Kidney tubule cell (primary cell): ENCODE measurements at regions not wholly inside any gene's neighbourhood (a gene's known extent, or its start where the extent isn't known, plus 50 kb on each side); places are given as distances from the start of the nearest gene placed in this dataset.
"Not testable (repeated sequence)": the region's sequence is repeated elsewhere in the genome, so short reads cannot be mapped to it uniquely, and the experiment has no call there.

Experiments used
- DNase-seq: peaks from one replicate; pipeline ENCODE4 v3.0.0-alpha.2; 2018; ENCODE audit warnings: low spot score

- no peak for DNase-seq
Observed at GRCh38 chr2:222760301-222760897, 88.9 kb downstream of the MOGAT1 start.

- DNase-seq: no peak
Observed at GRCh38 chr2:222761888-222762287, 90.4 kb downstream of the MOGAT1 start.

GRCh38 chr2:222762342-222762741 is 90.9 kb downstream of the MOGAT1 start:
- no peak for DNase-seq

- DNase-seq: not testable (repeated sequence)
Observed at GRCh38 chr2:222765883-222766282, 94.4 kb downstream of the MOGAT1 start.

GRCh38 chr2:222768019-222768418 is 92.8 kb upstream of the ACSL3 start:
- not testable (repeated sequence) for DNase-seq

- DNase-seq: no peak
Observed at GRCh38 chr2:222769446-222769845, 91.4 kb upstream of the ACSL3 start.

- no peak for DNase-seq
Observed at GRCh38 chr2:222769941-222770340, 90.9 kb upstream of the ACSL3 start.

- no peak for DNase-seq
Observed at GRCh38 chr2:222771832-222772231, 89.0 kb upstream of the ACSL3 start.

GRCh38 chr2:222774941-222775340 is 85.9 kb upstream of the ACSL3 start:
- DNase-seq: peak; percentile 70

GRCh38 chr2:222776792-222777191 is 84.0 kb upstream of the ACSL3 start:
- no peak for DNase-seq

GRCh38 chr2:222778400-222778799 is 82.4 kb upstream of the ACSL3 start:
- DNase-seq: no peak

GRCh38 chr2:222779145-222779832 is 81.5 kb upstream of the ACSL3 start:
- DNase-seq: no peak

- DNase-seq: no peak
Observed at GRCh38 chr2:222780051-222780450, 80.8 kb upstream of the ACSL3 start.

GRCh38 chr2:222782201-222782730 is 78.6 kb upstream of the ACSL3 start:
- no peak for DNase-seq

- no peak for DNase-seq
Observed at GRCh38 chr2:222783592-222783991, 77.2 kb upstream of the ACSL3 start.

- DNase-seq: no peak
Observed at GRCh38 chr2:222790932-222791331, 69.9 kb upstream of the ACSL3 start.

GRCh38 chr2:222792001-222792611 is 68.7 kb upstream of the ACSL3 start:
- DNase-seq: no peak

GRCh38 chr2:222794585-222795449 is 66.0 kb upstream of the ACSL3 start:
- DNase-seq: no peak

GRCh38 chr2:222795450-222796357 is 65.1 kb upstream of the ACSL3 start:
- DNase-seq: no peak

GRCh38 chr2:222796413-222797103 is 64.3 kb upstream of the ACSL3 start:
- no peak for DNase-seq

GRCh38 chr2:222797261-222797660 is 63.6 kb upstream of the ACSL3 start:
- DNase-seq: peak; percentile 20
